Hepatocyte (in vitro differentiated cells): ENCODE measurements at regions not wholly inside any gene's neighbourhood (a gene's known extent, or its start where the extent isn't known, plus 50 kb on each side); places are given as distances from the start of the nearest gene placed in this dataset.

Source experiments
- CTCF ChIP-seq: fragments of 200-600 bp; sonication (generic); IDR thresholded peaks from 2 replicates; pipeline ENCODE4 v1.5.1; 2016; ENCODE audit warnings: antibody characterized with exemption, mild to moderate bottlenecking; ENCODE audit not compliant: poor library complexity
- EZH2 ChIP-seq: fragments of 200-600 bp; sonication (generic); IDR thresholded peaks from 2 replicates; pipeline ENCODE4 v1.6.1; 2016; ENCODE audit warnings: antibody characterized with exemption, mild to moderate bottlenecking, borderline replicate concordance
- EZH2phosphoT487 ChIP-seq: fragments of 200-600 bp; sonication (generic); IDR thresholded peaks from one replicate; pipeline ENCODE4 v1.6.1; 2018; ENCODE audit warnings: antibody characterized with exemption, mild to moderate bottlenecking, low read depth, moderate library complexity; ENCODE audit not compliant: unreplicated experiment, severe bottlenecking

GRCh38 chr7:23965296-23965695, 255.3 kb downstream of the STK31 start:
- TF ChIP-seq EZH2, result no peak
- TF ChIP-seq CTCF, result no peak
- no peak for TF ChIP-seq EZH2phosphoT487
